SJCRH30 (cell line): ENCODE measurements at regions not wholly inside any gene's neighbourhood (a gene's known extent, or its start where the extent isn't known, plus 50 kb on each side); places are given as distances from the start of the nearest gene placed in this dataset.
"Not testable (repeated sequence)": the region's sequence is repeated elsewhere in the genome, so short reads cannot be mapped to it uniquely, and the experiment has no call there.

Experiments used
- DNase-seq, 2 experiments: peaks; one replicate each; pipeline ENCODE4 v3.0.0-alpha.2; 2015 to 2020
- H3K27ac ChIP-seq: fragments of 250-450 bp; sonication (Bioruptor Pico); 2 replicates; pipeline ENCODE4 v1.5.1; 2020; ENCODE audit warnings: mild to moderate bottlenecking, moderate library complexity
- H3K27me3 ChIP-seq: fragments of 250-450 bp; sonication (Bioruptor Pico); 2 replicates; pipeline ENCODE4 v1.5.1; 2020; ENCODE audit warnings: mild to moderate bottlenecking, moderate library complexity
- H3K36me3 ChIP-seq: fragments of 250-450 bp; sonication (Bioruptor Pico); 2 replicates; pipeline ENCODE4 v1.5.1; 2020; ENCODE audit warnings: mild to moderate bottlenecking, moderate library complexity
- H3K4me1 ChIP-seq: fragments of 250-450 bp; sonication (Bioruptor Pico); 2 replicates; pipeline ENCODE4 v1.5.1; 2020; ENCODE audit warnings: mild to moderate bottlenecking, moderate library complexity
- H3K4me3 ChIP-seq: fragments of 250-450 bp; sonication (Bioruptor Pico); 2 replicates; pipeline ENCODE4 v1.5.1; 2020; ENCODE audit warnings: mild to moderate bottlenecking, moderate library complexity
- H3K9me3 ChIP-seq: fragments of 250-450 bp; sonication (Bioruptor Pico); replicated peaks from 2 replicates; pipeline ENCODE4 v1.5.1; 2020; ENCODE audit warnings: mild to moderate bottlenecking, moderate library complexity

DNA sequence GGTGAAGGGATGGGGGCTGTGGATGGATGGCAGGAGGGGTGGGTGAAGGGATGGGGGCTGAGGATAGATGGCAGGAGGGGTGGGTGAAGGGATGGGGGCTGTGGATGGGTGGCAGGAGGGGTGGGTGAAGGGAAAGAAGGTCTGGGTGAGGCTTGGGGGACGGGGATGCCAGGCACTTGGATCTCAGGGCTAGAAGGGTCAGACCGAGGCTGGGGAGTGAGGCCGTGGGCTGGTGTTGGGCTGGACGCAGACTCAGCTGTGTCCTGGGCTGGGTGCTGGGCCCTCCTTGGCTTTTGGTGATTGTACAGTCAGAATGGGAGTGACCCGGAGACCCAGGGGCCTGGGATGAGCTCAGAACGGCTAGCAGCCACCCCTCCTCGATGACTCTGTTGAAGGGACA lies 192.4 kb downstream of the TMEM121 start:
- not testable (repeated sequence) for H3K4me3 ChIP-seq, H3K4me1 ChIP-seq, H3K27ac ChIP-seq, H3K27me3 ChIP-seq, DNase-seq, H3K36me3 ChIP-seq, H3K9me3 ChIP-seq

DNA sequence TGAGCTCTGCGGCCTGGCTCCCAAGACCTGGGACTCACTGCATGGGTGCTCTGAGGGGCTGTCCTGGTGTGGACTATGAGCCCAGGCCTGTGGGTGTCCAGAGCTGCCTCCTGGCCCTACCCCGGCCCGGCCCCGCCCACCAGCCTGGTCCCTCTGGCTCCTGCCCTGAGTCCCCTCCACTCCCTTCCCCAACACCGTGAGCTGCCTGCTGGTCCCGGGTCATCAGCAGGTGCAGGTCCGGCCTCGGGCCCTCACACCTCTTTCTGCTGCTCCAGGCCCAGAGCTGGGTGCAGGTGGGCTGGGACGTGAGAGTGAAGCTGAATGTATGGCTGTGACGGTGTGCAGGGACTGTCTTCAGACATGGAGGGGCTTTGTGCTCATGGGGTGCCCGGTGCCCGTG lies 193.7 kb downstream of the TMEM121 start:
- H3K9me3 ChIP-seq, H3K4me1 ChIP-seq, H3K27me3 ChIP-seq, H3K36me3 ChIP-seq, DNase-seq, H3K4me3 ChIP-seq, H3K27ac ChIP-seq: not testable (repeated sequence)

DNA sequence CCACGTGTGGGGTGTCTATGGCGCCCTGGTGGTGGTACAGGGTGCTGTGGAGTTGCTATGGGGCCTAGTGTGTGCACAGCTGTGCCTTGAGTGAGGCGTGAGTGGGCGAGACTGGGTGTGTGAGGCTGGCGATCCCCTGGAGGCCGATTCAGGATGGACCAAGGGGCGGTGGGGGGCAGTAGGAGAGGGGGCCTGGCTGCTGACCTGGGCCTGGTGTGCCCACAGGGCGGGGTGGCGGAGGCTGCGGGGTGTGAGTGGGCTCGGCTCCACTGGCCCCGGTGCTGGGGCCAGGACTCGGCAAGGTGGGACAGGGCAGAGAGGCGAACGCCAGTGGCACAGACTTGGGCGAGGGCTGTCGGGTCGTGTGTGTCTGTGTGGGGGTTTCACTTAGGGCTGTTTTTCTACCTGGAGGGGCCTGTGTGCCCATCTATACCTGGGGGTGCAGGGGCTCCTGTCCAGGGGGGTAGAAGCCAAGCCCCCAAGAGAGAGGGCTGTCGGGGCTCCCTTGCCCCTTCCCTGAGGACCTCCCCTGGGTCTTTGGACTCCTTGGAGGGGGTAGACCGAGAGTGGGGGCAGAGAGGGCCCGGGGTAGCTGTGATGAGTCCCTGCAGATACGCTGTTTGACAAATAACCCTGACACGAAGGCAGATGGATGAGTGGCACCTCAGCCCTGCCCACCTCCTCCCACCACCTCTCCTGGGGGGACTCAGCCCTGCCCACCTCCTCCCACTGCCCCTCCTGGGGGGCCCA lies 194.6 kb downstream of the TMEM121 start:
- H3K27ac ChIP-seq, H3K36me3 ChIP-seq, H3K4me3 ChIP-seq, H3K27me3 ChIP-seq, H3K4me1 ChIP-seq, H3K9me3 ChIP-seq, DNase-seq: not testable (repeated sequence)

DNA sequence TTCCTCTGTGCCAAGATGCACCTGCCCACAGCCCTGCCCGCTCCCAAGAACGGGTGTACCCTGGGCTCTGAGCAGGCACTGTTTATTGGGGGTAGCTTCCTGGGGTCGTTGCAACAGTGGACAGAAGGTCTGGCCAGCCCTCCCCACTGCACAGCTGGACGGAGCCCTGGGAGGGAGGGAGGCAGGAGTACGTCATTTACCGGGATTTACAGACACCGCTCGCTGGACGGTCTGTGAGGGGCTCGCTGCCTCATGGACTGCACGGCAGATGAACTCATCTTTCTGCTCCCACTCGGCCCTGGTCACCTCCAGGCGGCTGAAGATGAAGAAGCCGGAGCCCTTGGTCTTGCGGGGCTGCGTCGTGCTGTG lies 195.2 kb downstream of the TMEM121 start:
- H3K9me3 ChIP-seq = not testable (repeated sequence)

DNA sequence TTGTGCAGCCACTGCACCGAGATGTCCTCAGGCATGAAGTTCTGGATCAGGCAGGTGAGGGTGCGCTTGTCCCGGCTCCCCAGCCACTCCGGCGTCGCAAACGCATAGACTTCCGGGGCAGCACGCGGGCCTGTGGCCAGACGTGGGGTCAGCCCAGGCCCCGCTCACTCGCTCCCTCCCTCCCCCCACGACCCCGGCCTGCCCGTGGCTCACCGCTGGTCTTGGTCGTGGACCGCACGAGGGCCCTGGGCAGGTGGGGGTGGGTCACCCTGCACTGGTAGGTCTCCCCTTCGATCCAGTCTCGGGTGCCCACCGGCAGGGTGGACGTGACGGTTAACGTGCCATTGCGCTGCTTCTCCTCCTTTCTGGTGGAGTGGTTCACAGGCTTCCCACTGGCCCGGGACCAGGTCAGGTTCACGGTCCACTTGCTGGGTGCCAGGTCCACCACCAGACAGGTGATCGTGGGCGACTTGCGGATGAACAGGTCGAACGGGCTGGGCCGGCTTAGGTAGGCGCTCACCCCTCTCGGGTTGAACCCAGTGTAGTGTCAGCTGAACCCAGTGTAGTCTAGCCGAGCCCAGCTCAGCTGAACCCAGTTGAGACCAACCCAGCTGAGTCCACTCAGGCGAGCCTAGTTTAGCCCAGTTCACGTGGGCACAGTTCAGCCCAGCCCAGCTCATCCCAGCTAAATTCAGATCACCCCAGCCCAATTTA lies 195.8 kb downstream of the TMEM121 start:
- not testable (repeated sequence) for H3K9me3 ChIP-seq, H3K4me1 ChIP-seq, DNase-seq, H3K27ac ChIP-seq, H3K27me3 ChIP-seq, H3K4me3 ChIP-seq, H3K36me3 ChIP-seq

More for the DNA sequence above, 195.2 kb downstream of the TMEM121 start:
- not testable (repeated sequence) for H3K27ac ChIP-seq, H3K4me1 ChIP-seq, H3K4me3 ChIP-seq, H3K36me3 ChIP-seq, DNase-seq, H3K27me3 ChIP-seq

DNA sequence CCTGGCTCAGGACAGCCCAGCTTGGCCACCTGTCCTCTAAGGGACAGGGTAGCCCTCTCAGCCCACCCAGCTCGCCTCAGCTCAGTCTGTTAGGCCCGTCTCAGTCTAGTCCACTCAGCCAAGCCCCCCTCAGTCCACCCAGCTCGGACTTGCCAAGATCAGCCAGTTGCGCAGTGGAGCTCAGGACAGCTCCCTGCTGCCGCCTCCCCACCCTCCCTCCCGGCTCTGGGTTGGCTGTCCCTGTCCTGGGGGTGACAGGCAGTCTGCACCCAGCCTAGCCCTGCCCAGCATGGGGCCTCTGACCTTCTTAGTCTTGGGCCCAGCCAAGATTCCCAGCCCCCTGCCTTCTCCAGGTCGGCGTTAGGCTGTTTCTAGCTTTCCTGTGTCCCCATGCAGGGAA lies 196.9 kb downstream of the TMEM121 start:
- not testable (repeated sequence) for H3K9me3 ChIP-seq, H3K27me3 ChIP-seq, H3K27ac ChIP-seq, DNase-seq, H3K36me3 ChIP-seq, H3K4me3 ChIP-seq, H3K4me1 ChIP-seq

DNA sequence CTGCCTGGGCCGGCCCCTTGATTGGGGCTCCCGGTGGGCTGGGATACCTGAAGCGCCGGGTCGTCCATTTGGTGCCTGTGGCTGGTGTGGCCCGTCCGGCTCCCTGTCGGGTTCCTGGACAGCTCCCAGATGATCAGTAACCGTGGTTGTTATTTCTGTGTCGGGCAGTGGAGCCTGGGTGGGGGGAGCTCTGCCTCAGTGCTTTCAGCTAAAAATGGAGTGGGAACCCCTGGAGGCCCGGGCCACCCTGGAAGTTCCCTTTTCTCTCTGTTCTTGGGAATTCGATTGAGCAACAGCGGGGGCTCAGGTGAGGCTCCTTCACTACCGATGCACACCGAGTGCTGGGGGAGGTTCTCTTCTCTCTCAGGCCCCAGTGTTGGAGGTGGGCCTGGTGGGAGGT lies 197.4 kb downstream of the TMEM121 start:
- not testable (repeated sequence) for H3K36me3 ChIP-seq, DNase-seq, H3K27me3 ChIP-seq, H3K27ac ChIP-seq, H3K4me1 ChIP-seq, H3K9me3 ChIP-seq, H3K4me3 ChIP-seq

DNA sequence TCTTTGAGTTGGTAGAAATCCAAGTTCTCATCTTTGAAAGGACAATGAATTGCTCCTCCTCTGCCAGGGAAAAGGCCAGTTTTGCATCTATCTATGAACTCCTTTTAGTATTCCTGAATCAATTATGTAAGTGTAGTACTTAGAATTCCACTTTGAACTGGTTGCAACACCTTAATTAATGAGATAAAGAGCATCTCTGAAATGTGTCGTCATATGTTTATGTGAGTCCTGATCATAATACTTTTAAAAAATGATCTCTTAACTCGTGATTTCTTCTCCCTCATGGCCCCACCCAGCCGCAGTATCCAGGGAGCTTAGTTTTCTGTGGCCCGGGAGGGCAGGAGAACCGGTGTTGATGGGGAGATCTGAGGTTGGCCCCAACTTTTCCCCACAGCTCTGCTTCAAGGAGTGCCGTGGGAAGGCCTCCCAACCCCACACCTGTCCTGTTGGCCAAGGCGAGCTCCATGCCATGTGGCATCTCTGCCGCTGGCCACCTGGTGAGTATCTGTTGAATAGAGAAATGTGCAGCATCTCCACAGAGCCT lies 203.5 kb downstream of the TMEM121 start:
- not testable (repeated sequence) for H3K4me1 ChIP-seq, H3K36me3 ChIP-seq, H3K27ac ChIP-seq, H3K27me3 ChIP-seq, DNase-seq, H3K4me3 ChIP-seq, H3K9me3 ChIP-seq

DNA sequence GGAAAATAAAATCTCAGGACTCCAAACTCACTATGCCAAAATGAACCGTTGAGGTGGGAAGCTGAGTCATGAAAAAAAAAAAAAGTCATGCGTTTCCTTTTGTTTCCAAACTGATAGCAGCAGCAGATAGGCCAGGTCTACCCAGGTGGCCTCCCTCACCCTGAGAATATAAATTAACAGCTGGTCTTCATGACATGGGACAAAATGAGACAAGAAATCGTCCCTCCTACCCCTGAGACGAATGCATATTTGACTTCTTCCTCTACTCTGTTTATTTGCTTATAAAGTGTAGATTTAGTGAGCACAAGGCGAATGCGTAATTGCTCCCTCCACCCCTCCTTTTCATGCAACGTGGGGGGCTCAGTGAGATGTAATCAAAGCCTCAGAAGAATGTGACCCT lies 204.3 kb downstream of the TMEM121 start:
- H3K9me3 ChIP-seq, H3K4me3 ChIP-seq, H3K36me3 ChIP-seq, H3K27me3 ChIP-seq, H3K4me1 ChIP-seq, DNase-seq, H3K27ac ChIP-seq: not testable (repeated sequence)

DNA sequence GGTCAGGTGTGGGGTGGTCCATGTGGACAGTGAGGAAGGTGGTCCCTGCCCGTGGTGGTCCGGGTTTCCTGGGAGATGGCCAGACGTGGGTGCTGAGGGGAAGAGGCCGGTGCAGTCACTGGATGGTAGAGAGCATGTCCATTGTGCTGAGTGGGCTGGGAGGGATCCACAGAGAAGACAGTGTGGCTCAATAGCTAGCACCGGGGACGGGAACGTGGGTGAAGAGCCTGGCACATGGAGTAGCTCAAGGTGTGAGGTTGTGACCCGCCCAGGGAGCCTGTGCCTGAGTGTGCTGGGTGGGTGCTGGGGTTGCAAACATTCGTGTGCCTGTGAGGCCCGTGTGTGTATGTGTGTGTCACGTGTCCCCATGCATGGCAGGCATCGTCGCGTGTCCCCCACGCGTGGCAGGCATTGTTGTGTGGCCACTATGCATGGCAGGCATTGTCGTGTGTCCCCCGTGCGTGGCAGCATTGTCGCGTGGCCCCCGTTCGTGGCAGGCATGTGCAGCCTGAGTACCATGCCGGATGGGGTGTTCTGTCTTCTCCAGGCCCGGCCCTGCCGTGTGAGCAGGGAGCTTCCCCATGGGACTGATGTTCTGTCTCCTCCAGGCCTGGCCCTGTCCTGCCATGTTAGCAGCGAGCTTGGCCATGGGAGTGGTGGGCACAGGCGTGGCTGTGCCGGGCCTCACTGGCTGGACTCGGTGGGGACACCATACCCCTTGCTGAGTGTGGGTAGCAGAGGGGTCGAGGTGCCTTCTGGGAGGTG lies 205.0 kb downstream of the TMEM121 start:
- H3K27me3 ChIP-seq, H3K27ac ChIP-seq, H3K9me3 ChIP-seq, DNase-seq, H3K4me1 ChIP-seq, H3K4me3 ChIP-seq, H3K36me3 ChIP-seq: not testable (repeated sequence)

DNA sequence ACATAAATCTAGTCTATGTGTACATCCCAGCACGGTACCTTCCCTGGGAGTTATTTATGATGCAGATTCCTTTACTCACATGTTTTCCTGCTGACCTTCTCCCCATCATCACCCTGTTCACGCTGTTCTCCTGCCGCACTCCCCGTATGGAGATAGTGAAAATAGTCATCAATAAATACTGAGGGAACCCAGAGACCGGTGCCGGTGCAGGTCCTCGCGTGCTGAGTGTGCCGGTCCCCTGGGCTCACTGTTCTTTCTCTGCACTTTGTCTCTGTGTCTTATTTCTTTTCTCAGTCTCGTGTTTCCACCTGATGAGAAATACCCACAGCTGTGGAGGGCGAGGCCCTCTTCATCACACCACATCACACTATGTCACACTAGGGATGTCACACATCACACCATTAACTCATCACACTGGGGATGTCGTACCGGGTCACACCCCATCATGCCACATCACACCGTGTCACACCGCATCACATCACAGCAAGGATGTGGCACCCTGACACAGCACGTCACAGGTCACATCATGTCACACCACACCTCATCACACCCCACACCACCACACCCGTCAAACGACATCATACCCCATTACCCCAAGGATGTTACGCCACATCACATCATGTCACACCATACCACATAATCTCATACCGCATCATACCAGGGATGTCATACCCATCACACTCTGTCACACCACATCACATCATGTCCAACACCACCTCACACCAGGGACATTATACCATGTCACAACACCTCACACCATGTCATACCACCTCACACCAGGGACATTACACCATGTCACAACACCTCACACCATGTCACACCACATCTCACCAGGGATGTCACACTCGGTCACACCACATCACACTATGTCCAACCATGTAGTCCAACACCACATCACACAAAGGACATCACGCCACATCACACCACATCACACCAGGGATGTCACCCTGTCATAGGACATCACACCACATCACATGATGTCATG lies 207.0 kb downstream of the TMEM121 start:
- Histone ChIP-seq H3K27ac (no peak overlapping the region), H3K4me1 (no peaks in the 10 kb centered on the region), H3K27me3 (peaks cover 5% of the 10 kb centered on the region; the same call in 1 of the 2 replicates), H3K9me3 (no peaks in the 10 kb centered on the region), H3K36me3 (no peaks in the 10 kb centered on the region), H3K4me3 (no peak overlapping the region)
- DNase-seq = no peak

DNA sequence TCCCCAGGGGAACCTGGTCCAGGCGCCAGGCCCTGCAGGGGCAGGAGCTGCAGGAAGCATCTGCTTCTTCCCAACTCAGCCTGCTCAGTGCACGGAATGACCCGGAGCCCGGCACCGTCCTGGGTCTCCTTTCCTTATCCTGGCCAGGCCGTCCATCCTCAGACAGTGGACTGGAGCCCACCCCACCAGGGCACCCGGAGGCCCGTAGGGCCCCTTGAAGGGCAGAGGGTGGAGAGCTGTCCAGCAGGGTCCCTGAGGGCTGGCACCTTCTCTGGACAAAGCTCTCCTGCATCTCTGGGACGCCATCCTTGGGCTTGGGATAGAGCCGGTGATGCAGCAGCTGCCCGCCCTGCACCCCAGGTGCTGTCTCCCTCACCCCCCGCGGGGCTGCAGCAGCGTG lies 207.9 kb downstream of the TMEM121 start:
- not testable (repeated sequence) for DNase-seq, H3K4me3 ChIP-seq, H3K9me3 ChIP-seq, H3K4me1 ChIP-seq, H3K27ac ChIP-seq, H3K27me3 ChIP-seq, H3K36me3 ChIP-seq

DNA sequence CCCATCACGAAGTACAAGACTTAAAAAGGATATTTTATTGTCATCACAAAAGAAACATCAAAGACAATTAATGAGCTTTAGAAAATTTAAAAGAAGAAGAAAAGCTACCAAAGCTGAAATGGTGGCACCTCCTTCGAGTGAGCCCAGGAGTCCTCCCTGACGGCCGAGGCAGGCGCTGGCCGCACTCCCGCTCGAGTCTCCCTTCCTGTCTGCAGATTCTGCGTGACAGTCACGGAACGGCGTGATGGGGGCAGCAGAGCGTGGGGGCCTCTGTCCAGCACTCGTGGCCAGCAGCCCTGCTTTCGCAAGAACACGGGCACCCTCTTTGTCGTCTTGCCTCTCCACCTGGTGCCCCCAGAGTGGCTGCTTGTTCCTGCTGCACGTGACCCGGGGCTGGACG lies 209.9 kb downstream of the TMEM121 start:
- H3K36me3 ChIP-seq, DNase-seq, H3K4me3 ChIP-seq, H3K9me3 ChIP-seq, H3K27me3 ChIP-seq, H3K27ac ChIP-seq, H3K4me1 ChIP-seq: not testable (repeated sequence)

DNA sequence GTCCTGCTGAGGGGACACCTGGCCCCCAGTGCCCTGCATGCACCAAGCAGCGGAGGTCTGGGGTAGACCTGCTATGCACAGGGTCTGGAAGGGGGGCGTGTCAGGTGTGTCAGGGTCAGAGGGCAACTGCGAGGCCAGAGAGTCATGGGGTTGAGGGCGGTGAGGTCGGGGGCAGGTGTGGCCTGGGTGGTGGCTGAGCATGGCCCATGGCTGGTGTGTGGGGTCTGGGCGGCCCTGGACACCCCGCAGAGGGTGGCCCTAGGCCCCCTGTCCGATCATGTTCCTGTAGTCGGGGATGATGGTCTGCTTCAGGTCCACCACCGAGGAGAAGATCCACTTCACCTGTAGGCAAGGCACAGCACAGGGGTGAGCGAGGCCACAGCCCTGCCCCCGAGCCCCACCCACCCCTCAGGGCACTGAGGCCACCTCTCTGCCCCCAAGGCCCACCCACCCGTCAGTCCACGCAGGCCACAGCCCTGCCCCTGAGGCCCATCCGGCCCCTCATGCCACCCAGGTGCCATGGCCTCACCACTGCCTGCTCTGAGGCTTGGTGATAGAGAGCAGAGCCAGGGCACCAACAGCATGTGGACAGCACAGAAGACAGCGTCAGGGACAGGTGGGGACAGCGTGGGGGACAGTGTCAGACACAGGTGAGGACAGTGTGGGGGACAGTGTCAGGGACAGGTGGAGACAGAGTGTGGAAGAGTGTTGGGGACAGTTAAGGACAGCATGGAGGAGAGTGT lies 211.3 kb downstream of the TMEM121 start:
- H3K27ac ChIP-seq = no peak overlapping the region
- no peaks in the 10 kb centered on the region for H3K9me3 ChIP-seq
- H3K4me3 ChIP-seq = no peak overlapping the region
- no peaks in the 10 kb centered on the region for H3K4me1 ChIP-seq
- no peak for DNase-seq
- H3K36me3 ChIP-seq = no peaks in the 10 kb centered on the region
- H3K27me3 ChIP-seq = peaks cover 3% of the 10 kb centered on the region; the same call in 1 of the 2 replicates
